ENCODE measurements at regions not wholly inside any gene's neighbourhood (a gene's known extent, or its start where the extent isn't known, plus 50 kb on each side); places are given as distances from the start of the nearest gene placed in this dataset.

DNA sequence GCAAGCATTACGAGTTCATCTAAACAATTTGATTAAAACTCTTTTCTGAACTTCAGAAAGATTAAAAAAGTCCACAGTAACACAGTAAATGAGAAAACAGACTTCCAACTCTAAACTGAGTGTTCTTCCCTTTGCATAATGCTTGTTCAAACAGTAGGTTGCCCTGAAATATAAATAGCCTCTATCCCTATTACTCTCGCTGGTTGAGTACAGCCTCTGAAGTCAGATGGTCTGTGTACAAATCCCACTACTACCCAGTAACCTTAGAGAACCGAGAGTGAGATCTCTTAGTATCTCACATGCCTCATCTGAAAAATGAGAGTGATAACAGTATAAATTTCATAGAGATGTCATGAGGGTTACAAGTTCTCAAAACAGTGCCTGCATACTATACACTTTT lies 591.6 kb downstream of the CAAP1 start:
- TF ChIP-seq ARNTL (CRISPR knock-in tag; IDR thresholded peaks at IDR 0.05; ENCODE audit: borderline replicate concordance, low read depth) (no peak), RARB (CRISPR knock-in tag; IDR thresholded peaks at IDR 0.05) (no peak)
- TF ChIP-seq, protein P1, sequence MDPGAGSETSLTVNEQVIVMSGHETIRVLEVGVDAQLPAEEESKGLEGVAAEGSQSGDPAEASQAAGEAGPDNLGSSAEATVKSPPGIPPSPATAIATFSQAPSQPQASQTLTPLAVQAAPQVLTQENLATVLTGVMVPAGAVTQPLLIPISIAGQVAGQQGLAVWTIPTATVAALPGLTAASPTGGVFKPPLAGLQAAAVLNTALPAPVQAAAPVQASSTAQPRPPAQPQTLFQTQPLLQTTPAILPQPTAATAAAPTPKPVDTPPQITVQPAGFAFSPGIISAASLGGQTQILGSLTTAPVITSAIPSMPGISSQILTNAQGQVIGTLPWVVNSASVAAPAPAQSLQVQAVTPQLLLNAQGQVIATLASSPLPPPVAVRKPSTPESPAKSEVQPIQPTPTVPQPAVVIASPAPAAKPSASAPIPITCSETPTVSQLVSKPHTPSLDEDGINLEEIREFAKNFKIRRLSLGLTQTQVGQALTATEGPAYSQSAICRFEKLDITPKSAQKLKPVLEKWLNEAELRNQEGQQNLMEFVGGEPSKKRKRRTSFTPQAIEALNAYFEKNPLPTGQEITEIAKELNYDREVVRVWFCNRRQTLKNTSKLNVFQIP (CRISPR knock-in tag; IDR thresholded peaks at IDR 0.05; ENCODE audit: borderline replicate concordance, low read depth) = no peak

Measured in SK-N-SH treated with all-trans-retinoic acid at 6 μM for 48 hours (cell line).